ENCODE measurements at regions not wholly inside any gene's neighbourhood (a gene's known extent, or its start where the extent isn't known, plus 50 kb on each side); places are given as distances from the start of the nearest gene placed in this dataset.

GRCh38 chr15:70197318-70197944, 99.7 kb upstream of the TLE3 start:
- no peak for DNase-seq
- intact Hi-C loops (cut with DNase I; ENCODE audit: low total_unique reads): no loop called here
- in situ Hi-C loops (cut with MboI; ENCODE audit: low pct_ligation_motif_present in 1 of 4, low pct_unique_long_range_greater_than_20kb in 1 of 4, low sequenced_read_pairs in 3 of 4): no loop called here

GRCh38 chr15:70196372-70197316, 98.9 kb upstream of the TLE3 start:
- Histone ChIP-seq H3K4me1 (peaks cover 7 to 11% (median 9%) of the 10 kb centered on the region in 4 donors), H3K9me3 (no peaks in the 10 kb centered on the region), H3K4me3 (no peak overlapping the region), H3K36me3 (no peaks in the 10 kb centered on the region), H3K27ac (peak overlapping the region; percentile 51 to 81 (median 62)), H3K27me3 (no peaks in the 10 kb centered on the region)
- 64 to 83% methylated on average over 3 to 21 of the region's 21 CpGs for WGBS, 2 donors (ENCODE audit: low coverage in 1 of 2)
- peak; percentile 60 for DNase-seq
- intact Hi-C loops (cut with DNase I; ENCODE audit: low total_unique reads): no loop called here
- TF ChIP-seq CTCF (IDR thresholded peaks at IDR 0.05) (no peak), POLR2AphosphoS5 (IDR thresholded peaks at IDR 0.05) (peak in 1 of 3 donors; percentile 6), POLR2A (IDR thresholded peaks at IDR 0.05) (no peak)
- in situ Hi-C loops (cut with MboI; ENCODE audit: low pct_ligation_motif_present in 1 of 4, low pct_unique_long_range_greater_than_20kb in 1 of 4, low sequenced_read_pairs in 3 of 4): no loop called here

More at GRCh38 chr15:70197318-70197944, 99.7 kb upstream of the TLE3 start:
- no peaks in the 10 kb centered on the region for H3K9me3 ChIP-seq
- peak overlapping the region in 1 of 4 donors; percentile 81 for H3K27ac ChIP-seq
- 90% methylated on average over 10 of the region's 10 CpGs; no CpG with 5 or more reads in 1 of the 2 donors for WGBS, 2 donors (ENCODE audit: low coverage in 1 of 2)
- no peaks in the 10 kb centered on the region for H3K36me3 ChIP-seq
- no peak overlapping the region for H3K4me3 ChIP-seq
- no peaks in the 10 kb centered on the region for H3K27me3 ChIP-seq
- no peak for TF ChIP-seq CTCF (IDR thresholded peaks at IDR 0.05)
- no peak for TF ChIP-seq POLR2AphosphoS5 (IDR thresholded peaks at IDR 0.05)
- TF ChIP-seq POLR2A (IDR thresholded peaks at IDR 0.05): no peak
- no peak for TF ChIP-seq EP300 (IDR thresholded peaks at IDR 0.05; ENCODE audit: low read depth)
- peaks cover 7 to 11% (median 9%) of the 10 kb centered on the region in 4 donors for H3K4me1 ChIP-seq

GRCh38 chr15:70195587-70196305, 98.0 kb upstream of the TLE3 start:
- intact Hi-C loops (cut with DNase I; ENCODE audit: low total_unique reads) (no loop called here), in situ Hi-C loops (cut with MboI; ENCODE audit: low pct_ligation_motif_present in 1 of 4, low pct_unique_long_range_greater_than_20kb in 1 of 4, low sequenced_read_pairs in 3 of 4) (no loop called here)
- WGBS, 2 donors (ENCODE audit: low coverage in 1 of 2): 58% methylated on average over 13 of the region's 13 CpGs; no CpG with 5 or more reads in 1 of the 2 donors
- peak; percentile 59 for DNase-seq
- no peaks in the 10 kb centered on the region for H3K9me3 ChIP-seq
- peaks cover 7 to 11% (median 9%) of the 10 kb centered on the region in 4 donors for H3K4me1 ChIP-seq
- TF ChIP-seq POLR2AphosphoS5 (IDR thresholded peaks at IDR 0.05) (peak; percentile 43 to 53 (median 52)), POLR2A (IDR thresholded peaks at IDR 0.05) (no peak)
- peak overlapping the region; percentile 51 to 81 (median 62) for H3K27ac ChIP-seq
- no peak overlapping the region for H3K4me3 ChIP-seq
- H3K36me3 ChIP-seq: no peaks in the 10 kb centered on the region
- no peaks in the 10 kb centered on the region for H3K27me3 ChIP-seq

GRCh38 chr15:70195171-70195570, 97.5 kb upstream of the TLE3 start:
- in situ Hi-C loops (cut with MboI; ENCODE audit: low pct_ligation_motif_present in 1 of 4, low pct_unique_long_range_greater_than_20kb in 1 of 4, low sequenced_read_pairs in 3 of 4): no loop called here
- peak overlapping the region; percentile 51 to 81 (median 62) for H3K27ac ChIP-seq
- H3K36me3 ChIP-seq: no peaks in the 10 kb centered on the region
- H3K4me3 ChIP-seq: no peak overlapping the region
- TF ChIP-seq POLR2A (IDR thresholded peaks at IDR 0.05): no peak
- no peak for TF ChIP-seq CTCF (IDR thresholded peaks at IDR 0.05)
- TF ChIP-seq POLR2AphosphoS5 (IDR thresholded peaks at IDR 0.05): no peak
- TF ChIP-seq EP300 (IDR thresholded peaks at IDR 0.05; ENCODE audit: low read depth): no peak
- DNase-seq: no peak
- peaks cover 7 to 11% (median 9%) of the 10 kb centered on the region in 4 donors for H3K4me1 ChIP-seq
- WGBS, 2 donors (ENCODE audit: low coverage in 1 of 2): 76% methylated on average over 7 of the region's 7 CpGs; no CpG with 5 or more reads in 1 of the 2 donors
- intact Hi-C loops (cut with DNase I; ENCODE audit: low total_unique reads): no loop called here
- no peaks in the 10 kb centered on the region for H3K9me3 ChIP-seq
- H3K27me3 ChIP-seq: no peaks in the 10 kb centered on the region

Measured in transverse colon (tissue), 4 donors.